22Rv1 (cell line): ENCODE measurements at regions not wholly inside any gene's neighbourhood (a gene's known extent, or its start where the extent isn't known, plus 50 kb on each side); places are given as distances from the start of the nearest gene placed in this dataset.

Experiments used
- H3K27ac ChIP-seq: fragments of 450-650 bp; 2 replicates; pipeline ENCODE4 v1.5.1; 2017
- ZFX ChIP-seq: fragments of 450-650 bp; IDR thresholded peaks from 2 replicates; pipeline ENCODE4 v1.6.1; 2017; ENCODE audit warnings: antibody characterized with exemption, borderline replicate concordance
- TF ChIP-seq, protein P1 (sequence below): fragments of 450-650 bp; IDR thresholded peaks from 2 replicates; pipeline ENCODE4 v1.5.1; 2017; ENCODE audit warnings: mild to moderate bottlenecking

- no peak overlapping the region for H3K27ac ChIP-seq
- no peak for TF ChIP-seq ZFX
- TF ChIP-seq, protein P1, sequence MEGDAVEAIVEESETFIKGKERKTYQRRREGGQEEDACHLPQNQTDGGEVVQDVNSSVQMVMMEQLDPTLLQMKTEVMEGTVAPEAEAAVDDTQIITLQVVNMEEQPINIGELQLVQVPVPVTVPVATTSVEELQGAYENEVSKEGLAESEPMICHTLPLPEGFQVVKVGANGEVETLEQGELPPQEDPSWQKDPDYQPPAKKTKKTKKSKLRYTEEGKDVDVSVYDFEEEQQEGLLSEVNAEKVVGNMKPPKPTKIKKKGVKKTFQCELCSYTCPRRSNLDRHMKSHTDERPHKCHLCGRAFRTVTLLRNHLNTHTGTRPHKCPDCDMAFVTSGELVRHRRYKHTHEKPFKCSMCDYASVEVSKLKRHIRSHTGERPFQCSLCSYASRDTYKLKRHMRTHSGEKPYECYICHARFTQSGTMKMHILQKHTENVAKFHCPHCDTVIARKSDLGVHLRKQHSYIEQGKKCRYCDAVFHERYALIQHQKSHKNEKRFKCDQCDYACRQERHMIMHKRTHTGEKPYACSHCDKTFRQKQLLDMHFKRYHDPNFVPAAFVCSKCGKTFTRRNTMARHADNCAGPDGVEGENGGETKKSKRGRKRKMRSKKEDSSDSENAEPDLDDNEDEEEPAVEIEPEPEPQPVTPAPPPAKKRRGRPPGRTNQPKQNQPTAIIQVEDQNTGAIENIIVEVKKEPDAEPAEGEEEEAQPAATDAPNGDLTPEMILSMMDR = no peak
Observed at GRCh38 chr17:73933164-73933766, 270.2 kb upstream of the RPL38 start.

DNA sequence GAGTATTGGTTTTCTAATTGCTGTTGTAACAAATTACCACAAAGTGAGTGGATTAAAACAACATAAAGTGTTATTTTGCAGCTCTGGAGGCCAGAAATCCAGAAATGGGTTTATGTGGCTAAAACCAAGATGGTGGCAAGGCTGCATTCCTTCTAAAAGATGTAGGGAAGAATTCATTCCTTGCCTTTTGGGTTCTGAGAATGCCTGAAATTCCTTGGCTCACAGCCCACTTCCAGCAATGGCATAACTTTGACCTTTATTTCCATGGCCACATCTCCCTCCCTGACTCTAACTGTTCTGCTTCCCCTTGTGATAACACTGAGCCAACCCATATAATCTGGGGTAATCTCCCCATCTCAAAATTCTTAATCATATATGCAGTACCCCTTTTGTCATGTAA is 269.6 kb upstream of the RPL38 start:
- TF ChIP-seq ZFX = no peak
- TF ChIP-seq, protein P1 = no peak
- H3K27ac ChIP-seq = no peak overlapping the region

GRCh38 chr17:73934696-73935095 is 268.8 kb upstream of the RPL38 start:
- no peak overlapping the region for H3K27ac ChIP-seq
- TF ChIP-seq, protein P1 = no peak
- TF ChIP-seq ZFX = no peak

DNA sequence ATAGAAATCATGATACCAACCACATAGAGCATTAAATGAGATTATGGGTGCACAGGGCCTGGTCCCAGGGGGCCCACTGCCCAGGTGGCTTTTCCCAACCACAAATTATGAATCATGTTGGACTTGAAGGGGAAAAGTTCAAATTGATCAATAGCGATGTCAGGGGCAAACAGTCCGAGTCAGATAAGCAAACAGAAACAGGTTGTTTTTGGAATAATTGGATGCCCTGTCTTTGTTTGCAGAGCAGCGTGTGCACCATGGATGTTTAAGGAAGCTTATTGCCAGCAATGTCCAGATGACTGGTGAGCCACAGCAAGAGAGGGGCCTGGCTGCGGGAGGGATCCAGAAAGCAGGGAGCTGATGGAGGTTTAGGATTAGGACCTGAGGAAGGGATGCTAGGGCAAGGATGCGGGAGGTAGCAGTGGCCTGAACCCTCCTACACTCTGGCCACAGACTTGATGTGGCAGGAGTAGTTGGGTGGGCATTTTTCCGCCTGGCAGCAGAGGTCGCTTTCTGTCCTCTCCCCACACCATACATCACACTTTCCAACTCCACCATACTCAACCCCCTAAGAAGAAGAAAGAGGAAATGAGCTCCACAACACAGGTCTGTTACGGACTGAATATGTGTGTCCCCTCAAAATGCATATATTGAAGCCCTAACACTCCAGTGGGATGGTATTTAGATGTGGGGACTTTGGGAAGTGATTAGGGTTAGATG is 266.4 kb upstream of the RPL38 start:
- H3K27ac ChIP-seq = no peak overlapping the region
- TF ChIP-seq, protein P1 = no peak
- no peak for TF ChIP-seq ZFX

DNA sequence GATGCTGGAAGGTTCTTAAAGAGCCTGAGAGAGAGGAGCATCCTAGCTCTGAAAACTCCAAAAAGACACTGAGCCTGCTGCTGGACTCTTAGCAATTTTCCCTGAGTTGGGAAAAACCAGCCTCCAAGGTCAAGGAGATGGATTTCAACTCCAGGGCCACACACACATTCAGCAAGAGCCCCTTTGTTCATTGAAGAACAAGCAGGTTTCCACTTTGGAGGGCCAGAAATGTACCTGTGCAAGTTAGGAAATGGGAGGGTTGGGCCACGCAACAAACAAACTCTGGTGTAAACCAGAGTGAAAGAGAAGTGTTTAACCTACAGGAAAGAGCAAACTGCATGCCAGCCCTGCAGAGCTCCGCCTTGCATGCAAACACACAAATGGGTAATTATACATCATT is 264.8 kb upstream of the RPL38 start:
- TF ChIP-seq, protein P1 = no peak
- no peak for TF ChIP-seq ZFX
- H3K27ac ChIP-seq = no peak overlapping the region

GRCh38 chr17:73939806-73940205 is 263.7 kb upstream of the RPL38 start:
- no peak for TF ChIP-seq ZFX
- TF ChIP-seq, protein P1 = no peak
- no peak overlapping the region for H3K27ac ChIP-seq

DNA sequence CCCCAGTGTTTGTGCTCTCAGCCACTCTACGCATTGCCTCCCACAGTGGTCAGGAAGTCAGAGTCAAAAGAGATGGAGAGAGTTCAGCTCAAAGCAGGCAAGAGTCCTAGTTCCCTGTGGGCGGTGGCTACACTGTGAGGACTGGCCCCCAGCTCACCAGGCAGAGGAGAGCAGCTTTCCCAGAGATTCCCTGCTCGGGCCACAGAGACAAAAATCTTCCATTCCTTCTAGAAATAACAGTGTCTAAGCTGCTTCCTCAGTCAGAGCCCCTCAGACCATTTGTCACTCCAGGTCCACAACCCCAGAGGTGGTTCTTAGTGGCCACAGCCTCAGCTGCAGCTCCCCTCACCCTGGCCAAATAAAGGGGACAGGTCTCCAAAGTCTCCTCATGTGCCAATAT is 263.0 kb upstream of the RPL38 start:
- TF ChIP-seq, protein P1 = no peak
- TF ChIP-seq ZFX = no peak
- no peak overlapping the region for H3K27ac ChIP-seq
